HG03060 (cell line): ENCODE measurements at regions not wholly inside any gene's neighbourhood (a gene's known extent, or its start where the extent isn't known, plus 50 kb on each side); places are given as distances from the start of the nearest gene placed in this dataset.

Source experiments
- ATAC-seq: cut with Tn5 transposase; IDR thresholded peaks from one replicate; pipeline ENCODE4 v1.9.1; 2021; ENCODE audit warnings: low read depth, moderate number of reproducible peaks; ENCODE audit not compliant: unreplicated experiment

- ATAC-seq: no peak
Measured at GRCh38 chr5:31137676-31138075, 55.8 kb upstream of the CDH6 start.

- ATAC-seq: no peak
Measured at GRCh38 chr5:31135542-31135941, 57.9 kb upstream of the CDH6 start.

GRCh38 chr5:31133488-31133887, 60.0 kb upstream of the CDH6 start:
- no peak for ATAC-seq

- ATAC-seq: no peak
Measured at GRCh38 chr5:31131381-31131891, 62.0 kb upstream of the CDH6 start.

- no peak for ATAC-seq
Measured at GRCh38 chr5:31130676-31131075, 62.8 kb upstream of the CDH6 start.

GRCh38 chr5:31124651-31125305, 68.7 kb upstream of the CDH6 start:
- ATAC-seq: no peak

- ATAC-seq: no peak
Measured at GRCh38 chr5:31124026-31124425, 69.5 kb upstream of the CDH6 start.

GRCh38 chr5:31122998-31123951, 70.2 kb upstream of the CDH6 start:
- ATAC-seq: no peak

- ATAC-seq: no peak
Measured at GRCh38 chr5:31121224-31121623, 72.3 kb upstream of the CDH6 start.

GRCh38 chr5:31120642-31120948, 72.9 kb upstream of the CDH6 start:
- peak; percentile 10 for ATAC-seq

GRCh38 chr5:31119938-31120641, 73.4 kb upstream of the CDH6 start:
- peak; percentile 49 for ATAC-seq

GRCh38 chr5:31116466-31117031, 76.9 kb upstream of the CDH6 start:
- ATAC-seq: no peak

GRCh38 chr5:31114817-31115216, 78.7 kb upstream of the CDH6 start:
- ATAC-seq: no peak

GRCh38 chr5:31113666-31114350, 79.7 kb upstream of the CDH6 start:
- ATAC-seq: no peak

GRCh38 chr5:31113101-31113500, 80.4 kb upstream of the CDH6 start:
- no peak for ATAC-seq

- ATAC-seq: no peak
Measured at GRCh38 chr5:31107091-31107518, 86.4 kb upstream of the CDH6 start.

GRCh38 chr5:31106691-31107090, 86.8 kb upstream of the CDH6 start:
- ATAC-seq: no peak

- no peak for ATAC-seq
Measured at GRCh38 chr5:31106278-31106677, 87.2 kb upstream of the CDH6 start.

- no peak for ATAC-seq
Measured at GRCh38 chr5:31104775-31105174, 88.7 kb upstream of the CDH6 start.

GRCh38 chr5:31100781-31101310, 92.6 kb upstream of the CDH6 start:
- no peak for ATAC-seq
